ENCODE measurements at regions not wholly inside any gene's neighbourhood (a gene's known extent, or its start where the extent isn't known, plus 50 kb on each side); places are given as distances from the start of the nearest gene placed in this dataset.

DNA sequence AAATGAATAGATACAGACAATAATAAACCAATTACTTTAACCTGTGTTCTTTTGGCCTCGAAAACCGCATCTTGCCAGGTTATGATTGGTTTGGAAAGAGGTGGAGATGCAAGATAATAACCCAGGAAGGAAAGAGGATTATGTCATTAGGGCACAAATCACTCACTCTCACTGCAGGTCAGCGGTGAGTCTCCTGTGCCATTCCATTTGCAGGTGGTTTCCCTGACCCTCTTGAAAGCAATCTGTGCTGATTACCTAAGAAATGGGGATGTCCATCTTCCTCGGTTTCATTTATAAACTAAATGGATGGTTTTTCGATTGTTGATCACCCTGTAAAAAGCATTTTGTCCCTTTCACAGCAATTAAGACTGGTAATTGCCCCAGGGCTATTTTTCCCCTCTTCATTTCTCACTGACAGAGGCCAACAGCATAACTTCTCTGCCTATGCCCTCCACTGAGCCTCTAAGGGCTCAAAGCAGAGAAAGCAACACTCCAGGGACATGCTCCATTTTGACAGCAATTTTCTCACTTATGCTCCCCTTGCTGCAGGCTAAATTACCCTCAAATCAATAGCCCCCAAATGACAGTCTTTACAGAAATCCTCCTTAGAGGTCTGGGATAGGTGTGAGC is 257.5 kb downstream of the IPMK start:
- Histone ChIP-seq H3K36me3 (replicated peaks in 1 of 2; ENCODE audit: control extremely low read depth in 1 of 2, control insufficient read depth in 1 of 2, extremely low read depth in 1 of 2, insufficient read depth in 2 of 2, low read length in 1 of 2) (no peaks in the 10 kb centered on the region), H4K20me1 (ENCODE audit: control insufficient read depth, insufficient read depth, low read length, poor library complexity, severe bottlenecking) (no peaks in the 10 kb centered on the region)

DNA sequence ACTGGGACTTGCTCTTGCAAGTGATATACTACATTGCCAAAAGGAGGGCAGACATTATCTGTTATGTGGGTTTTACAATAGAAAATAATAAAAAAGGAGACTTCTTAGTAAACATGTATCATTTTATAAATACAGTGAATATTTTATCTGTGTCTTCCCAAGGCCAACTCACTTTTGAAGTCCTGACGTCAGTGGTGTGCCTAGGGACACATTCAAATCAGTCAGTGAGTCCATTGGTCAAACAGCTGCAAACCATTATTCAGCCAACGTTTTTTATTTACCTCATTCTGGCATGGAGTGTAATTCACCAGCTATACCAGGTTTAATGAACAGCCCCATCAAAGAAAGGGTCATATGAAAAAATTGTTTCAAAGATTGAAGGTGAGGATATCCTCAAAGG is 263.7 kb downstream of the IPMK start:
- DNase-seq = no peak
- Histone ChIP-seq H3K4me1 (ENCODE audit: control insufficient read depth in 2 of 2, insufficient read depth in 2 of 2, low read length in 2 of 2) (no peaks in the 10 kb centered on the region), H4K20me1 (ENCODE audit: control insufficient read depth, insufficient read depth, low read length, poor library complexity, severe bottlenecking) (no peaks in the 10 kb centered on the region), H3K4me3 (ENCODE audit: control extremely low read depth in 1 of 5, extremely low read depth in 1 of 5, insufficient read depth in 1 of 5, low read depth in 2 of 5, low read length in 4 of 5) (no peak overlapping the region), H3K27me3 (replicated peaks in 1 of 4; ENCODE audit: control extremely low read depth in 1 of 4, control insufficient read depth in 3 of 4, insufficient read depth in 4 of 4, low read length in 3 of 4) (no peaks in the 10 kb centered on the region), H3K36me3 (replicated peaks in 1 of 2; ENCODE audit: control extremely low read depth in 1 of 2, control insufficient read depth in 1 of 2, extremely low read depth in 1 of 2, insufficient read depth in 2 of 2, low read length in 1 of 2) (no peaks in the 10 kb centered on the region), H3K79me2 (ENCODE audit: control insufficient read depth, insufficient read depth, low read length) (no peaks in the 10 kb centered on the region), H2AFZ (ENCODE audit: insufficient read depth, low read depth, low read length, poor library complexity, severe bottlenecking) (no peak overlapping the region), H3K9ac (ENCODE audit: low read length) (no peak overlapping the region), H3K4me2 (replicated peaks; ENCODE audit: low read depth, low read length, poor library complexity, severe bottlenecking) (no peak overlapping the region), H3K27ac (ENCODE audit: low read length in 2 of 2) (no peak overlapping the region), H3K9me3 (ENCODE audit: control extremely low read depth in 1 of 3, control insufficient read depth in 2 of 3, insufficient read depth in 1 of 3, low read length in 2 of 3) (no peaks in the 10 kb centered on the region)
- ATAC-seq (ENCODE audit: low read depth) = no peak
- peaks cover 3% of the 10 kb centered on the region for H3K27me3 Mint-ChIP-seq
- ChIA-PET CTCF (no interaction called here), POLR2A (no interaction called here)
- no CpG with 5 or more reads among the region's 2 CpGs for WGBS (ENCODE audit: insufficient coverage)
- intact Hi-C loops (cut with micrococcal nuclease) = no loop called here
- no peaks in the 10 kb centered on the region for H3K9me3 Mint-ChIP-seq (ENCODE audit: insufficient read depth)
- no peak overlapping the region for H3K4me3 Mint-ChIP-seq
- no peaks in the 10 kb centered on the region for H3K4me1 Mint-ChIP-seq
- H3K27ac Mint-ChIP-seq = no peak overlapping the region
- TF ChIP-seq, protein P1, sequence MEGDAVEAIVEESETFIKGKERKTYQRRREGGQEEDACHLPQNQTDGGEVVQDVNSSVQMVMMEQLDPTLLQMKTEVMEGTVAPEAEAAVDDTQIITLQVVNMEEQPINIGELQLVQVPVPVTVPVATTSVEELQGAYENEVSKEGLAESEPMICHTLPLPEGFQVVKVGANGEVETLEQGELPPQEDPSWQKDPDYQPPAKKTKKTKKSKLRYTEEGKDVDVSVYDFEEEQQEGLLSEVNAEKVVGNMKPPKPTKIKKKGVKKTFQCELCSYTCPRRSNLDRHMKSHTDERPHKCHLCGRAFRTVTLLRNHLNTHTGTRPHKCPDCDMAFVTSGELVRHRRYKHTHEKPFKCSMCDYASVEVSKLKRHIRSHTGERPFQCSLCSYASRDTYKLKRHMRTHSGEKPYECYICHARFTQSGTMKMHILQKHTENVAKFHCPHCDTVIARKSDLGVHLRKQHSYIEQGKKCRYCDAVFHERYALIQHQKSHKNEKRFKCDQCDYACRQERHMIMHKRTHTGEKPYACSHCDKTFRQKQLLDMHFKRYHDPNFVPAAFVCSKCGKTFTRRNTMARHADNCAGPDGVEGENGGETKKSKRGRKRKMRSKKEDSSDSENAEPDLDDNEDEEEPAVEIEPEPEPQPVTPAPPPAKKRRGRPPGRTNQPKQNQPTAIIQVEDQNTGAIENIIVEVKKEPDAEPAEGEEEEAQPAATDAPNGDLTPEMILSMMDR (IDR thresholded peaks at IDR 0.05) = no peak
- no peak for TF ChIP-seq EZH2 (IDR thresholded peaks at IDR 0.05; ENCODE audit: borderline replicate concordance, insufficient read depth, low read depth, low read length, poor library complexity, severe bottlenecking)

More for the DNA sequence above, 257.5 kb downstream of the IPMK start:
- Histone ChIP-seq H3K9ac (ENCODE audit: low read length) (no peak overlapping the region), H3K9me3 (ENCODE audit: control extremely low read depth in 1 of 3, control insufficient read depth in 2 of 3, insufficient read depth in 1 of 3, low read length in 2 of 3) (no peaks in the 10 kb centered on the region), H3K27ac (ENCODE audit: low read length in 2 of 2) (no peak overlapping the region), H3K4me1 (ENCODE audit: control insufficient read depth in 2 of 2, insufficient read depth in 2 of 2, low read length in 2 of 2) (no peaks in the 10 kb centered on the region), H3K27me3 (replicated peaks in 1 of 4; ENCODE audit: control extremely low read depth in 1 of 4, control insufficient read depth in 3 of 4, insufficient read depth in 4 of 4, low read length in 3 of 4) (no peaks in the 10 kb centered on the region), H3K79me2 (ENCODE audit: control insufficient read depth, insufficient read depth, low read length) (no peaks in the 10 kb centered on the region), H3K4me3 (ENCODE audit: control extremely low read depth in 1 of 5, extremely low read depth in 1 of 5, insufficient read depth in 1 of 5, low read depth in 2 of 5, low read length in 4 of 5) (no peak overlapping the region), H3K4me2 (replicated peaks; ENCODE audit: low read depth, low read length, poor library complexity, severe bottlenecking) (no peak overlapping the region), H2AFZ (ENCODE audit: insufficient read depth, low read depth, low read length, poor library complexity, severe bottlenecking) (no peak overlapping the region)
- TF ChIP-seq, protein P1 (IDR thresholded peaks at IDR 0.05) = no peak
- TF ChIP-seq EZH2 (IDR thresholded peaks at IDR 0.05; ENCODE audit: borderline replicate concordance, insufficient read depth, low read depth, low read length, poor library complexity, severe bottlenecking) = no peak
- POLR2A ChIA-PET = no interaction called here
- Mint-ChIP-seq H3K9me3 (ENCODE audit: insufficient read depth) (no peaks in the 10 kb centered on the region), H3K27ac (no peak overlapping the region), H3K4me3 (no peak overlapping the region), H3K4me1 (no peaks in the 10 kb centered on the region), H3K27me3 (no peaks in the 10 kb centered on the region)
- WGBS (ENCODE audit: insufficient coverage) = 78% methylated on average over 3 of the region's 5 CpGs
- CTCF ChIA-PET = no interaction called here
- DNase-seq = no peak
- ATAC-seq (ENCODE audit: low read depth) = no peak
- intact Hi-C loops (cut with micrococcal nuclease) = no loop called here
